Stomach smooth muscle (tissue), 2 donors: ENCODE measurements at regions not wholly inside any gene's neighbourhood (a gene's known extent, or its start where the extent isn't known, plus 50 kb on each side); places are given as distances from the start of the nearest gene placed in this dataset.
"Not testable (repeated sequence)": the region's sequence is repeated elsewhere in the genome, so short reads cannot be mapped to it uniquely, and the experiment has no call there.

Experiments
- H3K27ac ChIP-seq: one replicate; pipeline ENCODE4 v1.7.0; 2013; ENCODE audit warnings: mild to moderate bottlenecking, low read length, inconsistent platforms
- H3K27me3 ChIP-seq, 2 donors: one replicate each; pipeline ENCODE4 v1.7.0; 2013; ENCODE audit warnings: low read length in 2 of 2; ENCODE audit not compliant: insufficient read depth in 2 of 2, control insufficient read depth in 1 of 2
- H3K36me3 ChIP-seq, 2 donors: one replicate each; pipeline ENCODE4 v1.7.0; 2013; ENCODE audit warnings: low read length in 2 of 2; ENCODE audit not compliant: control insufficient read depth in 2 of 2, insufficient read depth in 2 of 2
- H3K4me1 ChIP-seq: one replicate; pipeline ENCODE4 v1.7.0; 2013; ENCODE audit warnings: low read length; ENCODE audit not compliant: control insufficient read depth, insufficient read depth
- H3K4me3 ChIP-seq, 2 donors: one replicate each; pipeline ENCODE4 v1.7.0; 2013; ENCODE audit warnings: low read length in 2 of 2
- H3K9ac ChIP-seq, 2 donors: one replicate each; pipeline ENCODE4 v1.7.0; 2013; ENCODE audit warnings: low read length in 2 of 2, mild to moderate bottlenecking in 1 of 2
- H3K9me3 ChIP-seq, 2 donors: one replicate each; pipeline ENCODE4 v1.7.0; 2013; ENCODE audit warnings: low read length in 2 of 2; ENCODE audit not compliant: control insufficient read depth in 2 of 2
- donor health status: healthy.
- donor health status: Pancreatic carcinoma.

DNA sequence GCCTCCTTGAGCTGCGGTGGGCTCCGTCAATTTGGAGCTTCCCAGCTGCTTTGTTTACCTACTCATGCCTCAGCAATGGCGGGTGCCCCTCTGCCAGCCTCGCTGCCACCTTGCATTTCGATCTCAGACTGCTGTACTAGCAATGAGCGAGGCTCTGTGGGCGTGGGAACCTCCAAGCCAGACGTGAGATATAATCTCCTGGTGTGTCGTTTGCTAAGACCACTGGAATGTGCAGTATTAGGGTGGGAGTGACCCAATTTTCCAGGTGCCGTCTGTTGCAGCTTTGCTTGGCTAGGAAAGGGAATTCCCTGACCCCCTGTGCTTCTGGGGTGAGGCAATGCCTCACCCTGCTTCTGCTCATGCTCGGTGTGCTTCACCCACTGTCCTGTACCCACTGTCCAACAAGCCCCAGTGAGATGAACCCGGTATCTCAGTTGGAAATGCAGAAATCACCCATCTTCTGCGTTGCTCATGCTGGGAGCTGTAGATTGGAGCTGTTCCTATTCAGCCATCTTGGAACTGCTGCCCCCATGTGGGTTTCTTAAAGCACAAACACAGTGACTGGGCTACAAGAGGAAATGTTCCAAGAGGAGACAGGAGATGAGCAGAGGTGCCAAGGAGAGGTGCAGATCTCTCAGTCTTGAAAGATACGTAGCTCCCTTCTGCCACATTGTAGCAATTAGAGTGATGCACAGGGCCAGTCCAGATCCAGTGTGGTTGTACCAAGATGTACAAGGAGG is 193.0 kb upstream of the IGFBP7 start:
- no peak overlapping the region for H3K27ac ChIP-seq
- peaks cover 0 to 2% of the 10 kb centered on the region in 2 donors for H3K9me3 ChIP-seq
- no peaks in the 10 kb centered on the region for H3K4me1 ChIP-seq
- no peaks in the 10 kb centered on the region for H3K36me3 ChIP-seq
- H3K4me3 ChIP-seq: no peak overlapping the region
- H3K9ac ChIP-seq: no peak overlapping the region
- H3K27me3 ChIP-seq: no peaks in the 10 kb centered on the region

DNA sequence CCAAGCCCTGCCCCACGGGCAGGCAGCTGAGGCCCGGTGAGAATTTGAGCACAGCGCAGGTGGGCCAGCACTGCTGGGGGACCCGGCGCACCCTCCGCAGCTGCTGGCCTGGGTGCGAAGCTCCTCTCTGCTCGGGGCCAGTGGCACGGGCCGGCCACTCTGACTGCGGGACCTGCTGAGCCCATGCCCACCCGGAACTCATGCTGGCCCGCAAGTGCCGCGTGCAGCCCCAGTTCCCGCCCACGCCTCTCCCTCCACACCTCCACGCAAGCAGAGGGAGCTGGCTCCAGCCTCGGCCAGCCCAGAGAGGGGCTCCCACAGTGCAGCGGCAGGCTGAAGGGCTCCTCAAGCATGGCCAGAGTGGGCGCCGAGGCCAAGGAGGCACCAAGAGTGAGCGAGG is 190.1 kb upstream of the IGFBP7 start:
- not testable (repeated sequence) for H3K27me3 ChIP-seq, H3K27ac ChIP-seq, H3K4me3 ChIP-seq, H3K36me3 ChIP-seq, H3K9me3 ChIP-seq, H3K9ac ChIP-seq, H3K4me1 ChIP-seq

DNA sequence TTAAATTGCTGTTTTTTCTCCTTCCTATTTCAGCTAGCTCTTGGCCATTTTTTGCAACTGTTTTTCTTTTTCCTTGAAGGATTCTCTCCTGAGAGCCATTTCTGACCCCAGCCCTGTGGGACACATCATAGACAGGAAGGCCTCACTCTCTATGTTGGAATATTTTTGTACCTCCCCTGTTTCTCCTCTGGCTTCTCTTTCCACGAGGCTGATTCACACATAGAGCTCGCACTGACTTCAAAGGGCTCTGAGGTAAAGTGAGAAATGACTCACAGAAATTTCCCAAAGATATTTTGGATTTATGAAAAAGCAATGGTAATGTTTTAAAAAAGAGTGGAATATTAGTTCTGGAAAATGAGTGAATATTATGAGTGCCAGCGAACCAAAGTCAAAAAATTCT is 181.7 kb upstream of the IGFBP7 start:
- Histone ChIP-seq H3K27me3 (no peaks in the 10 kb centered on the region), H3K36me3 (no peaks in the 10 kb centered on the region), H3K9ac (no peak overlapping the region), H3K27ac (no peak overlapping the region), H3K4me3 (no peak overlapping the region), H3K9me3 (no peaks in the 10 kb centered on the region), H3K4me1 (no peaks in the 10 kb centered on the region)

DNA sequence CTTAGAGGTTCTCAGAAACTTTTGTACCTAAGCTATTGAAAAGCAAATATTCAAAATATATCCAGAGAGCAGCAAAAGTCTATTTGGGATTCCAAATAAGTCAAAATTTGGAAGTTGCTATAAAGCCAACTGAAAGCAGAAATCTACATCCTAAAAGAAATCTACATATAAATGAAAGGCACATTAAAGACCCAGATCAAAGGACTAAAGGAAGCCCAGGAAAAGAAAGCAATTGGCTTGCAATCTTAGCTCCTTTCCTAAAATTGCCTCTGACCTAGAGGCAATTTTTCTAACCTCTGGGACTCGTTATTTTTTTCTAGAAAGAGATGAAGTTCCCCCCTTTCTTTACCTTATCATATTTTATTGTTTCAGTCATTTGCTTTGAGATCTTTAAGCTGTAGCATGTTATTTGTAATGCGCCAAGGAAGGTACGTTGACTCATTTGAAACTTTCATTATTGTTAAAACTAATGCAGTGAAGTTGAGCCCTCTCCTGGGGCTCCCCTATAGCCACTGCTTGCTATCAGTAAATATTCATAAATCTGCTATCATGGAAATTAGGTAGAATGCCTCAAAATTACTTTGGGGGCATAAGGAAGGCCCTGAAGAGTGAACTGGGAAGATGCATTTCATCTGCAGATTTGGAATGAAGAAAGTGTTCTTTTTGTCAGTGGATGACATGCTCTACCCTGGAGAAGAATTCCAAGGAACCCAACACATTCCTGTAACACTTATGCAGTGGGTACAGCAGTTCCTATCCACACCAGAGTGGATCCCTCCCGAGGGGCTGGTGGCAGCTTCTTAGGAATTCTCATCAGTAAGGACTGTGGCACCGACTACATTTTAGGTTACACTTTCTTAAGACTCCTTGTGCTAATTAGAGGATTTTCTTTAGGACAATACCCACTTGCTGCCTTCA is 177.8 kb upstream of the IGFBP7 start:
- H3K27me3 ChIP-seq: no peaks in the 10 kb centered on the region
- H3K9ac ChIP-seq: no peak overlapping the region

DNA sequence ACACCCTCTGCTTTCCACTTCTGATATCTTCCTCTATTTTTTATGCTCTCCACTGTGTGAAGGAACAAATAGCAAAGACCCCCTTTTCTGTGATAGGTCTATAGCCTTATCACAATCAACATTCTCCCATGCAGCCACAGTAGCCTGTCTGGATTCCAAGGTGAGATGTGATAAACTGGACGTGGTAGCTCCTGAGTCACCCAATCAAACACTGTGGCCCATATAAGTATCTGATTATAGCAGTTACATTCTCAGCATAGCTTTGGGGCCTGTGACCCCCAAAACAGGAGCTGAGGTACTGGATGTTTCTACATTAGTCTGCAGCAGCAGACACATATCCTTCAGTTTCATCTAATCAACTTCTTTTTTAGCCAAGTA is 172.7 kb upstream of the IGFBP7 start:
- Histone ChIP-seq H3K9ac (no peak overlapping the region), H3K4me3 (no peak overlapping the region), H3K4me1 (no peaks in the 10 kb centered on the region), H3K27me3 (no peaks in the 10 kb centered on the region), H3K9me3 (no peaks in the 10 kb centered on the region), H3K36me3 (no peaks in the 10 kb centered on the region), H3K27ac (no peak overlapping the region)

More for the DNA sequence above, 177.8 kb upstream of the IGFBP7 start:
- Histone ChIP-seq H3K4me1 (no peaks in the 10 kb centered on the region), H3K27ac (no peak overlapping the region), H3K9me3 (no peaks in the 10 kb centered on the region), H3K36me3 (no peaks in the 10 kb centered on the region), H3K4me3 (no peak overlapping the region)

DNA sequence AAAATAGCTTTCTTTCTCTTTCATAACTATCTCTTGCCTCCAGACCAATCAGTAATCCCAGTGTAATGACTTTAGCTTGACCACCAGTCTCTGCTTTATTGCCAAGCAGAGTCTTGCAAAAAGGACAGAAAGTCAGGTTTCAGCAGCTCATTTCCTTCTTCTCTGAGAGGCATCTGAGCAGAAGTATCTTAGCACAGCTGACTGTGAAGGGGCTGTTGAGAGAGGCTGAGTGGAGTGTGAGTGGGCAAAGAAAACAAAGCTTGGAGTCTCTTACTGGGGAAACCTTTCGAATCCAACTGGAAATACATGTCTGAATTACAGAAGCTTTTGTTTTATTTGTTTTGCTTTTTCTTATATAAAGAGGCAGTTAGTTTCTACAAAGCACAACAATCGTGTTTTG is 170.3 kb upstream of the IGFBP7 start:
- H3K36me3 ChIP-seq: no peaks in the 10 kb centered on the region
- no peaks in the 10 kb centered on the region for H3K9me3 ChIP-seq
- no peak overlapping the region for H3K27ac ChIP-seq
- no peak overlapping the region for H3K9ac ChIP-seq
- no peaks in the 10 kb centered on the region for H3K27me3 ChIP-seq
- no peaks in the 10 kb centered on the region for H3K4me1 ChIP-seq
- H3K4me3 ChIP-seq: no peak overlapping the region

DNA sequence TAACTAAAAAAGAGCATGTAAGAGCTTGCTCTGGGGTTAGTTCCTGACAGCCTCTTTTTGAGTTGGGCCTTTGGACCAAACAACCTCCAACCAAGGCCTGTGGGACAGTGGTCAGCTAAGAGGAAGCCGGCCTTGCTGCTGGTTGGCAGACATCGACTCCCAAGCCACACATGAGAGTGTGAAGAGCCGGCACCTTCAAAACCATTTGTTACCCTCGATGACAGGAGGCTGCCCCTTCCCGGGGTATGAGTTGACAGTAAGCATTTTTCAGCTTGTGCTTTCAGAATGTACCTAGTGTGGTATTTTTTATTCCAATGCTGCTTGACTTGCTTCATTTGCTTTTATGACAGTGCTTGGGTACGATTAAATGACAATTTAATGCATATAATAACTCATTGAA is 168.6 kb upstream of the IGFBP7 start:
- Histone ChIP-seq H3K9me3 (no peaks in the 10 kb centered on the region), H3K4me1 (no peaks in the 10 kb centered on the region), H3K27ac (no peak overlapping the region)

DNA sequence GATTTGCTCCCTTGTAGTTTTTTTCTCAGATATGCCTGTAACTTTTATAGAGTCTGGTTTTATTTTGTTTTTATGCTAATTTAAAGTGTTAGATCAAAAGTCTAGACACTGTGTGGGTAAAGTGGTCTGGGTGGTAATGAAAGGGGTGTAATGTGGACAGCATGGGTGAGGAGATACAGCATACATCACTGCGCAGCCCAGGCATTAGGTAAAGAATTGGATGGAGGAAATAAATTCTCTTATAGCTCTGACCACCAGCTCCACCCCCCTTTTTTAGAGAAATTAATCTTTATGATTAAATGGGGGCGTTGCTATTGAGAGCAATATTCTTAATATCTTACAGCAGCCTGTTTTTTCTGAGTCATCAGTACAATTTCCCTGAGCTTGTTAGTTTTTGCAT is 163.9 kb upstream of the IGFBP7 start:
- Histone ChIP-seq H3K27ac (no peak overlapping the region), H3K4me1 (no peaks in the 10 kb centered on the region), H3K36me3 (no peaks in the 10 kb centered on the region), H3K4me3 (no peak overlapping the region), H3K9me3 (no peaks in the 10 kb centered on the region), H3K9ac (no peak overlapping the region), H3K27me3 (no peaks in the 10 kb centered on the region)

More for the DNA sequence above, 168.6 kb upstream of the IGFBP7 start:
- no peak overlapping the region for H3K9ac ChIP-seq
- H3K36me3 ChIP-seq: no peaks in the 10 kb centered on the region
- H3K4me3 ChIP-seq: no peak overlapping the region
- H3K27me3 ChIP-seq: no peaks in the 10 kb centered on the region

DNA sequence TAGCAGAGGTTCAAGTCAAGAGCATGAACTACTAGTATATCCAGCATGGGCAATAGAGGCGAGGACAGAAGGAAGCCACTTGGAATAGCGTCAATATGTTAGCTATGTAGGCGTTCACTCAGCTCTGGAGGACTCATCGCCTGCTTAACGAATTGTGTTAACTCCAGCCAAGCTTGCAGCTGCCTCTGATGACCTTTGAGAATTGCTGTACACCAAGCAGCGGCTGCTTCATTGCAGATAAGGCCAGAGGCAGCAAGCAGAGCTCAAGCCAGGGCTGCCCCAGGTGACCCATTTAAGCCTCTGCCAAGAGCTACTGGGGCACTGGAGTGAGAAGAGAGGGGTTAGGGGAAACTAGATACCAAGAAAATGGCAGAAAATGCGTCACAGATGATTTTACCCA is 160.2 kb upstream of the IGFBP7 start:
- Histone ChIP-seq H3K9me3 (no peaks in the 10 kb centered on the region), H3K9ac (no peak overlapping the region), H3K4me1 (no peaks in the 10 kb centered on the region), H3K4me3 (no peak overlapping the region), H3K27me3 (no peaks in the 10 kb centered on the region), H3K36me3 (no peaks in the 10 kb centered on the region), H3K27ac (no peak overlapping the region)

DNA sequence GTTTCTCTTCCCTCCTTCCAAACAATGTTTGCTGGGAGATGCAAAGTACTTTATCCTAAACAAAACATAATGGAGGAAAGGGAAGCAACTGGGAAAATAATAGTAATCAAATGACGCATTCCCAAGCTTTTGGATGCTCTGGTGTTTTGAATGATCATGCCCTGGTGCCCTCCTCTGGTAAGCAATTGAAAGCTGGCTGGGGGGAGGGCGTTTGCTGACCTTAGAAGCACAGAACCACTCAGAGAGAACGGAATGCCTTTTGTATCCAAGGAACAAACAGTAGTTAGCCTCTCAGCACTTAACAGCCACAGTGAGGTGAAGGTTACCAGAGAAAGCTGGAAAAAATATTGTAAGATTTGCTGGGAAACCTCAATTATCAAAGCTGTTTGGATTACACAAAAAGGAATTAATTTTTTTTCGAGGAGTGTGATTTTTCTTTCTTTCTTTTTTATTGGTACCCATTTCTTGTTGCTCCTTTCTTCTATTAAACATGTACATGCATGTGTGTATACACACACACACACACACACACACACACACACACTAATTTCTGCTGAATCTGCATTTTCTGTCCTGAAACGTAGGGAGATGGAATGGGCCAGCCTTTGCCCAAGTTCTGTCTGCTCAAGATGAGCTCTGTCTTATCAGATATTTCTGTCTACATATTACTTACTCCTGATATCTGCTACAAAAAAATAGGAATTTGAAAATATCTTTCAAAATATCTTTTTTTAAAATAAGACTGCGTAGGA is 155.8 kb upstream of the IGFBP7 start:
- H3K9me3 ChIP-seq: no peaks in the 10 kb centered on the region
- H3K4me3 ChIP-seq: no peak overlapping the region
- no peak overlapping the region for H3K27ac ChIP-seq
- no peaks in the 10 kb centered on the region for H3K4me1 ChIP-seq
- H3K36me3 ChIP-seq: no peaks in the 10 kb centered on the region
- H3K9ac ChIP-seq: no peak overlapping the region
- H3K27me3 ChIP-seq: no peaks in the 10 kb centered on the region
